PFSK-1 (cell line): ENCODE measurements at regions not wholly inside any gene's neighbourhood (a gene's known extent, or its start where the extent isn't known, plus 50 kb on each side); places are given as distances from the start of the nearest gene placed in this dataset.

Source experiments
- FOXP2 ChIP-seq: optimal IDR thresholded peaks from 2 replicates; pipeline ENCODE3; 2011; ENCODE audit warnings: borderline replicate concordance, control low read depth, inconsistent platforms; ENCODE audit not compliant: insufficient read depth; ENCODE audit errors: extremely low read length, extremely low read depth
- POLR2AphosphoS5 ChIP-seq: IDR thresholded peaks from 2 replicates; pipeline ENCODE4 v1.6.1; 2012; ENCODE audit warnings: low read depth, mild to moderate bottlenecking, control low read depth, low read length, moderate library complexity
- REST ChIP-seq, 2 experiments: IDR thresholded peaks; 2 replicates each; pipeline versions ENCODE4 v1.6.1 to v1.8.0; 2011 to 2012; ENCODE audit warnings: low read depth in 2 of 2, low read length in 2 of 2, control low read depth in 1 of 2, inconsistent platforms in 1 of 2, mild to moderate bottlenecking in 1 of 2, moderate library complexity in 1 of 2; ENCODE audit not compliant: insufficient read depth in 1 of 2
- SIN3A ChIP-seq: IDR thresholded peaks from 2 replicates; pipeline ENCODE4 v1.6.1; 2012; ENCODE audit warnings: mild to moderate bottlenecking, low read length, moderate library complexity, borderline replicate concordance; ENCODE audit not compliant: insufficient read depth
- TAF1 ChIP-seq: IDR thresholded peaks from 2 replicates; pipeline ENCODE4 v1.6.1; 2012; ENCODE audit warnings: low read length, control low read depth, borderline replicate concordance; ENCODE audit not compliant: insufficient read depth

GRCh38 chrX:7704205-7704604 is 138.8 kb upstream of the VCX start:
- TF ChIP-seq POLR2AphosphoS5, result no peak

GRCh38 chrX:7698248-7698647 is 144.7 kb upstream of the VCX start:
- TF ChIP-seq REST (IDR thresholded peaks at IDR 0.05; ENCODE audit: insufficient read depth in 1 of 2, low read depth in 2 of 2, low read length in 2 of 2) (no peak), SIN3A (no peak), POLR2AphosphoS5 (no peak), FOXP2 (no peak), TAF1 (no peak)

GRCh38 chrX:7690842-7691241 is 152.1 kb upstream of the VCX start:
- no peak for TF ChIP-seq POLR2AphosphoS5
- no peak for TF ChIP-seq SIN3A
- TF ChIP-seq TAF1, result no peak
- no peak for TF ChIP-seq REST (IDR thresholded peaks at IDR 0.05; ENCODE audit: insufficient read depth in 1 of 2, low read depth in 2 of 2, low read length in 2 of 2)
- no peak for TF ChIP-seq FOXP2

- TF ChIP-seq POLR2AphosphoS5 (no peak), REST (IDR thresholded peaks at IDR 0.05; ENCODE audit: insufficient read depth in 1 of 2, low read depth in 2 of 2, low read length in 2 of 2) (no peak), SIN3A (no peak), FOXP2 (no peak), TAF1 (no peak)
Measured at GRCh38 chrX:7689791-7690412, 153.1 kb upstream of the VCX start.

GRCh38 chrX:7680181-7680580 is 162.8 kb upstream of the VCX start:
- TF ChIP-seq SIN3A (no peak), POLR2AphosphoS5 (no peak), FOXP2 (no peak), TAF1 (no peak), REST (IDR thresholded peaks at IDR 0.05; ENCODE audit: insufficient read depth in 1 of 2, low read depth in 2 of 2, low read length in 2 of 2) (no peak)
